ENCODE measurements at regions not wholly inside any gene's neighbourhood (a gene's known extent, or its start where the extent isn't known, plus 50 kb on each side); places are given as distances from the start of the nearest gene placed in this dataset.
"Not testable (repeated sequence)": the region's sequence is repeated elsewhere in the genome, so short reads cannot be mapped to it uniquely, and the experiment has no call there.

- H3K36me3 ChIP-seq (ENCODE audit: control insufficient read depth, insufficient read depth, low read length); H3K9me3 ChIP-seq (ENCODE audit: control insufficient read depth, insufficient read depth, low read length); H3K9ac ChIP-seq (ENCODE audit: low read depth, low read length); H3K4me3 ChIP-seq (ENCODE audit: low read depth, low read length); H3K4me1 ChIP-seq (ENCODE audit: control insufficient read depth, insufficient read depth, low read length); H3K27me3 ChIP-seq (ENCODE audit: control insufficient read depth, insufficient read depth, low read length): not testable (repeated sequence)
Measured at GRCh38 chr2:87309785-87310184, 288.1 kb upstream of the PLGLB1 start.

GRCh38 chr2:87311896-87312441 is 290.3 kb upstream of the PLGLB1 start:
- H3K4me1 ChIP-seq (ENCODE audit: control insufficient read depth, insufficient read depth, low read length); H3K36me3 ChIP-seq (ENCODE audit: control insufficient read depth, insufficient read depth, low read length); H3K4me3 ChIP-seq (ENCODE audit: low read depth, low read length); H3K9me3 ChIP-seq (ENCODE audit: control insufficient read depth, insufficient read depth, low read length); H3K9ac ChIP-seq (ENCODE audit: low read depth, low read length); H3K27me3 ChIP-seq (ENCODE audit: control insufficient read depth, insufficient read depth, low read length): not testable (repeated sequence)

- H3K9me3 ChIP-seq (ENCODE audit: control insufficient read depth, insufficient read depth, low read length); H3K36me3 ChIP-seq (ENCODE audit: control insufficient read depth, insufficient read depth, low read length); H3K27me3 ChIP-seq (ENCODE audit: control insufficient read depth, insufficient read depth, low read length); H3K4me3 ChIP-seq (ENCODE audit: low read depth, low read length); H3K9ac ChIP-seq (ENCODE audit: low read depth, low read length); H3K4me1 ChIP-seq (ENCODE audit: control insufficient read depth, insufficient read depth, low read length): not testable (repeated sequence)
Measured at GRCh38 chr2:87314622-87315021, 293.0 kb upstream of the PLGLB1 start.

- not testable (repeated sequence) for H3K9me3 ChIP-seq (ENCODE audit: control insufficient read depth, insufficient read depth, low read length); H3K4me3 ChIP-seq (ENCODE audit: low read depth, low read length); H3K36me3 ChIP-seq (ENCODE audit: control insufficient read depth, insufficient read depth, low read length); H3K9ac ChIP-seq (ENCODE audit: low read depth, low read length); H3K4me1 ChIP-seq (ENCODE audit: control insufficient read depth, insufficient read depth, low read length); H3K27me3 ChIP-seq (ENCODE audit: control insufficient read depth, insufficient read depth, low read length)
Measured at GRCh38 chr2:87315183-87315902, 293.7 kb upstream of the PLGLB1 start.

GRCh38 chr2:87317193-87317592 is 295.5 kb upstream of the PLGLB1 start:
- not testable (repeated sequence) for H3K9me3 ChIP-seq (ENCODE audit: control insufficient read depth, insufficient read depth, low read length); H3K36me3 ChIP-seq (ENCODE audit: control insufficient read depth, insufficient read depth, low read length); H3K9ac ChIP-seq (ENCODE audit: low read depth, low read length); H3K27me3 ChIP-seq (ENCODE audit: control insufficient read depth, insufficient read depth, low read length); H3K4me1 ChIP-seq (ENCODE audit: control insufficient read depth, insufficient read depth, low read length); H3K4me3 ChIP-seq (ENCODE audit: low read depth, low read length)

- not testable (repeated sequence) for H3K4me3 ChIP-seq (ENCODE audit: low read depth, low read length); H3K9ac ChIP-seq (ENCODE audit: low read depth, low read length); H3K27me3 ChIP-seq (ENCODE audit: control insufficient read depth, insufficient read depth, low read length); H3K9me3 ChIP-seq (ENCODE audit: control insufficient read depth, insufficient read depth, low read length); H3K4me1 ChIP-seq (ENCODE audit: control insufficient read depth, insufficient read depth, low read length); H3K36me3 ChIP-seq (ENCODE audit: control insufficient read depth, insufficient read depth, low read length)
Measured at GRCh38 chr2:87318814-87319491, 297.3 kb upstream of the PLGLB1 start.

GRCh38 chr2:87319705-87320104 is 298.1 kb upstream of the PLGLB1 start:
- H3K4me3 ChIP-seq (ENCODE audit: low read depth, low read length); H3K9ac ChIP-seq (ENCODE audit: low read depth, low read length); H3K9me3 ChIP-seq (ENCODE audit: control insufficient read depth, insufficient read depth, low read length); H3K36me3 ChIP-seq (ENCODE audit: control insufficient read depth, insufficient read depth, low read length); H3K27me3 ChIP-seq (ENCODE audit: control insufficient read depth, insufficient read depth, low read length); H3K4me1 ChIP-seq (ENCODE audit: control insufficient read depth, insufficient read depth, low read length): not testable (repeated sequence)

- not testable (repeated sequence) for H3K4me3 ChIP-seq (ENCODE audit: low read depth, low read length); H3K36me3 ChIP-seq (ENCODE audit: control insufficient read depth, insufficient read depth, low read length); H3K9me3 ChIP-seq (ENCODE audit: control insufficient read depth, insufficient read depth, low read length); H3K4me1 ChIP-seq (ENCODE audit: control insufficient read depth, insufficient read depth, low read length); H3K9ac ChIP-seq (ENCODE audit: low read depth, low read length); H3K27me3 ChIP-seq (ENCODE audit: control insufficient read depth, insufficient read depth, low read length)
Measured at GRCh38 chr2:87321201-87321600, 299.6 kb upstream of the PLGLB1 start.

GRCh38 chr2:87324335-87325041 is 302.8 kb upstream of the PLGLB1 start:
- H3K9ac ChIP-seq (ENCODE audit: low read depth, low read length); H3K27me3 ChIP-seq (ENCODE audit: control insufficient read depth, insufficient read depth, low read length); H3K4me1 ChIP-seq (ENCODE audit: control insufficient read depth, insufficient read depth, low read length); H3K9me3 ChIP-seq (ENCODE audit: control insufficient read depth, insufficient read depth, low read length); H3K4me3 ChIP-seq (ENCODE audit: low read depth, low read length); H3K36me3 ChIP-seq (ENCODE audit: control insufficient read depth, insufficient read depth, low read length): not testable (repeated sequence)

GRCh38 chr2:87325042-87325910 is 303.6 kb upstream of the PLGLB1 start:
- H3K4me1 ChIP-seq (ENCODE audit: control insufficient read depth, insufficient read depth, low read length); H3K4me3 ChIP-seq (ENCODE audit: low read depth, low read length); H3K9ac ChIP-seq (ENCODE audit: low read depth, low read length): not testable (repeated sequence)

GRCh38 chr2:87325911-87326294 is 304.3 kb upstream of the PLGLB1 start:
- not testable (repeated sequence) for H3K9me3 ChIP-seq (ENCODE audit: control insufficient read depth, insufficient read depth, low read length); H3K9ac ChIP-seq (ENCODE audit: low read depth, low read length); H3K4me3 ChIP-seq (ENCODE audit: low read depth, low read length); H3K36me3 ChIP-seq (ENCODE audit: control insufficient read depth, insufficient read depth, low read length); H3K27me3 ChIP-seq (ENCODE audit: control insufficient read depth, insufficient read depth, low read length); H3K4me1 ChIP-seq (ENCODE audit: control insufficient read depth, insufficient read depth, low read length)

More at GRCh38 chr2:87325042-87325910, 303.6 kb upstream of the PLGLB1 start:
- H3K9me3 ChIP-seq (ENCODE audit: control insufficient read depth, insufficient read depth, low read length); H3K27me3 ChIP-seq (ENCODE audit: control insufficient read depth, insufficient read depth, low read length); H3K36me3 ChIP-seq (ENCODE audit: control insufficient read depth, insufficient read depth, low read length): not testable (repeated sequence)

All from iPS-15b (cell line).